Panc1 (cell line): ENCODE measurements at regions not wholly inside any gene's neighbourhood (a gene's known extent, or its start where the extent isn't known, plus 50 kb on each side); places are given as distances from the start of the nearest gene placed in this dataset.

Source experiments
- CTCF ChIP-seq: fragments of 450-650 bp; IDR thresholded peaks from 2 replicates; pipeline ENCODE4 v1.5.1; 2017; ENCODE audit warnings: mild to moderate bottlenecking
- TCF7L2 ChIP-seq: IDR thresholded peaks from 2 replicates; pipeline ENCODE4 v1.6.1; 2011; ENCODE audit warnings: mild to moderate bottlenecking, low read depth, low read length, inconsistent platforms
- TF ChIP-seq, protein P1 (sequence below), 2 experiments: IDR thresholded peaks; 2 replicates each; pipeline ENCODE4 v1.6.1; 2011 to 2012; ENCODE audit warnings: low read depth in 2 of 2, control low read depth in 1 of 2, low read length in 1 of 2, mild to moderate bottlenecking in 1 of 2, moderate library complexity in 1 of 2; ENCODE audit not compliant: insufficient read depth in 1 of 2

GRCh38 chrX:40952855-40953254 lies 132.4 kb upstream of the USP9X start:
- TF ChIP-seq, protein P1, sequence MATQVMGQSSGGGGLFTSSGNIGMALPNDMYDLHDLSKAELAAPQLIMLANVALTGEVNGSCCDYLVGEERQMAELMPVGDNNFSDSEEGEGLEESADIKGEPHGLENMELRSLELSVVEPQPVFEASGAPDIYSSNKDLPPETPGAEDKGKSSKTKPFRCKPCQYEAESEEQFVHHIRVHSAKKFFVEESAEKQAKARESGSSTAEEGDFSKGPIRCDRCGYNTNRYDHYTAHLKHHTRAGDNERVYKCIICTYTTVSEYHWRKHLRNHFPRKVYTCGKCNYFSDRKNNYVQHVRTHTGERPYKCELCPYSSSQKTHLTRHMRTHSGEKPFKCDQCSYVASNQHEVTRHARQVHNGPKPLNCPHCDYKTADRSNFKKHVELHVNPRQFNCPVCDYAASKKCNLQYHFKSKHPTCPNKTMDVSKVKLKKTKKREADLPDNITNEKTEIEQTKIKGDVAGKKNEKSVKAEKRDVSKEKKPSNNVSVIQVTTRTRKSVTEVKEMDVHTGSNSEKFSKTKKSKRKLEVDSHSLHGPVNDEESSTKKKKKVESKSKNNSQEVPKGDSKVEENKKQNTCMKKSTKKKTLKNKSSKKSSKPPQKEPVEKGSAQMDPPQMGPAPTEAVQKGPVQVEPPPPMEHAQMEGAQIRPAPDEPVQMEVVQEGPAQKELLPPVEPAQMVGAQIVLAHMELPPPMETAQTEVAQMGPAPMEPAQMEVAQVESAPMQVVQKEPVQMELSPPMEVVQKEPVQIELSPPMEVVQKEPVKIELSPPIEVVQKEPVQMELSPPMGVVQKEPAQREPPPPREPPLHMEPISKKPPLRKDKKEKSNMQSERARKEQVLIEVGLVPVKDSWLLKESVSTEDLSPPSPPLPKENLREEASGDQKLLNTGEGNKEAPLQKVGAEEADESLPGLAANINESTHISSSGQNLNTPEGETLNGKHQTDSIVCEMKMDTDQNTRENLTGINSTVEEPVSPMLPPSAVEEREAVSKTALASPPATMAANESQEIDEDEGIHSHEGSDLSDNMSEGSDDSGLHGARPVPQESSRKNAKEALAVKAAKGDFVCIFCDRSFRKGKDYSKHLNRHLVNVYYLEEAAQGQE (IDR thresholded peaks at IDR 0.05; ENCODE audit: insufficient read depth in 1 of 2, low read depth in 2 of 2, low read length in 1 of 2): no peak
- TF ChIP-seq CTCF (no peak), TCF7L2 (no peak)
